Sigmoid colon (tissue), 4 donors: ENCODE measurements at regions not wholly inside any gene's neighbourhood (a gene's known extent, or its start where the extent isn't known, plus 50 kb on each side); places are given as distances from the start of the nearest gene placed in this dataset.

Experiments used
- CTCF ChIP-seq, 4 experiments: fragments of 450-650 bp in 3 of 4; fragments of 200-600 bp in 1 of 4; IDR thresholded peaks; one replicate each; pipeline ENCODE4 v1.5.1; 2016 to 2019; ENCODE audit warnings: antibody characterized with exemption in 4 of 4, mild to moderate bottlenecking in 3 of 4, moderate library complexity in 2 of 4
- EP300 ChIP-seq, 4 donors: sonication (generic); formaldehyde crosslinking; IDR thresholded peaks; one replicate each; pipeline ENCODE4 v1.6.1; 2017; ENCODE audit warnings: antibody characterized with exemption in 4 of 4
- POLR2A ChIP-seq, 2 donors: fragments of 450-650 bp; IDR thresholded peaks; one replicate each; pipeline ENCODE4 v1.6.1; 2016; ENCODE audit warnings: antibody characterized with exemption in 2 of 2, mild to moderate bottlenecking in 2 of 2, moderate library complexity in 2 of 2
- POLR2AphosphoS5 ChIP-seq, 4 donors: sonication (generic); formaldehyde crosslinking; IDR thresholded peaks; one replicate each; pipeline ENCODE4 v1.6.1; 2017; ENCODE audit warnings: antibody characterized with exemption in 4 of 4

- TF ChIP-seq EP300 (IDR thresholded peaks at IDR 0.05) (no peak), CTCF (IDR thresholded peaks at IDR 0.05) (no peak), POLR2A (IDR thresholded peaks at IDR 0.05) (no peak), POLR2AphosphoS5 (IDR thresholded peaks at IDR 0.05) (no peak)
These were observed 604.6 kb upstream of the IMPG1 start for GRCh38 chr6:76677017-76677416.
